WTC11 (cell line): ENCODE measurements at regions not wholly inside any gene's neighbourhood (a gene's known extent, or its start where the extent isn't known, plus 50 kb on each side); places are given as distances from the start of the nearest gene placed in this dataset.

ENCODE experiments used
- ATAC-seq: fragments of 200-7000 bp; cut with Tn5 transposase; 2 replicates; pipeline ENCODE4 v1.10.0; 2021; ENCODE audit warnings: mild to moderate bottlenecking, moderate library complexity
- CTCF ChIA-PET: fragments of 300-600 bp; sonication (Branson Sonifier 250); formaldehyde crosslinking; loops from one replicate; lab custom pipeline; 2021; ENCODE audit warnings: antibody characterized with exemption; lab: Charles Lee
- POLR2A ChIA-PET: fragments of 350-600 bp; sonication (Branson Sonifier 250); formaldehyde crosslinking; loops from one replicate; lab custom pipeline; 2021; ENCODE audit warnings: antibody characterized with exemption; lab: Charles Lee
- DNase-seq: peaks from one replicate; pipeline ENCODE4 v3.0.0; 2021; ENCODE audit warnings: low spot score
- H3K27ac Mint-ChIP-seq: 2 replicates; pipeline ENCODE4 v1.8.0; 2021; ENCODE audit warnings: mixed read lengths
- H3K27me3 Mint-ChIP-seq: 2 replicates; pipeline ENCODE4 v1.8.0; 2021; ENCODE audit warnings: low read depth, mild to moderate bottlenecking, moderate library complexity, mixed read lengths
- H3K36me3 Mint-ChIP-seq: 2 replicates; pipeline ENCODE4 v1.8.0; 2021; ENCODE audit warnings: mixed read lengths
- H3K4me1 Mint-ChIP-seq: 2 replicates; pipeline ENCODE4 v1.8.0; 2022; ENCODE audit warnings: mixed read lengths
- H3K4me3 Mint-ChIP-seq: 2 replicates; pipeline ENCODE4 v1.8.0; 2021; ENCODE audit warnings: mild to moderate bottlenecking, moderate library complexity, mixed read lengths
- H3K9me3 Mint-ChIP-seq: 2 replicates; pipeline ENCODE4 v1.8.0; 2021; ENCODE audit warnings: mixed read lengths
- CBFB ChIP-seq: sonication (generic); formaldehyde crosslinking; IDR thresholded peaks from 2 replicates; pipeline ENCODE4 v1.8.1; 2022; ENCODE audit warnings: mild to moderate bottlenecking, low read depth, missing genetic modification reagents
- CREB1 ChIP-seq: sonication (generic); formaldehyde crosslinking; IDR thresholded peaks from 2 replicates; pipeline ENCODE4 v1.8.0; 2023; ENCODE audit warnings: mild to moderate bottlenecking, missing genetic modification reagents
- EMX1 ChIP-seq: fragments of 250-450 bp; sonication (Bioruptor Pico); IDR thresholded peaks from 2 replicates; pipeline ENCODE4 v1.8.0; 2021; ENCODE audit warnings: mild to moderate bottlenecking
- HMGA2 ChIP-seq: fragments of 250-450 bp; sonication (Bioruptor Pico); IDR thresholded peaks from 2 replicates; pipeline ENCODE4 v1.4.0; 2021; ENCODE audit warnings: mild to moderate bottlenecking, moderate library complexity
- JAZF1 ChIP-seq: fragments of 250-450 bp; sonication (Bioruptor Pico); IDR thresholded peaks from 2 replicates; pipeline ENCODE4 v1.9.0; 2021; ENCODE audit warnings: moderate library complexity, mild to moderate bottlenecking, inconsistent platforms
- NR1H2 ChIP-seq: sonication (generic); formaldehyde crosslinking; IDR thresholded peaks from 2 replicates; pipeline ENCODE4 v1.9.0; 2021; ENCODE audit warnings: mild to moderate bottlenecking, moderate library complexity, missing genetic modification reagents
- TEAD1 ChIP-seq: sonication (generic); formaldehyde crosslinking; IDR thresholded peaks from 2 replicates; pipeline ENCODE4 v1.8.0; 2022; ENCODE audit warnings: mild to moderate bottlenecking, missing genetic modification reagents
- TP53 ChIP-seq: sonication (generic); formaldehyde crosslinking; IDR thresholded peaks from 2 replicates; pipeline ENCODE4 v1.8.1; 2023; ENCODE audit warnings: mild to moderate bottlenecking, missing genetic modification reagents
- ZNF219 ChIP-seq: sonication (generic); formaldehyde crosslinking; IDR thresholded peaks from 2 replicates; pipeline ENCODE4 v1.8.0; 2023; ENCODE audit warnings: missing genetic modification reagents, mild to moderate bottlenecking, borderline replicate concordance
- ZNF232 ChIP-seq: sonication (generic); formaldehyde crosslinking; IDR thresholded peaks from 2 replicates; pipeline ENCODE4 v1.8.0; 2022; ENCODE audit warnings: mild to moderate bottlenecking, missing genetic modification reagents
- TF ChIP-seq, protein P1 (sequence below): sonication (generic); formaldehyde crosslinking; IDR thresholded peaks from 2 replicates; pipeline ENCODE4 v1.8.0; 2022; ENCODE audit warnings: mild to moderate bottlenecking, missing genetic modification reagents
- TF ChIP-seq, protein P2 (sequence below): fragments of 250-450 bp; sonication (Bioruptor Pico); IDR thresholded peaks from 2 replicates; pipeline ENCODE4 v1.8.0; 2021; ENCODE audit warnings: mild to moderate bottlenecking
- TF ChIP-seq, protein P3 (sequence below): sonication (generic); formaldehyde crosslinking; IDR thresholded peaks from 2 replicates; pipeline ENCODE4 v1.8.1; 2022; ENCODE audit warnings: mild to moderate bottlenecking, missing genetic modification reagents, moderate library complexity, borderline replicate concordance
- TF ChIP-seq, protein P4 (sequence below): sonication (generic); formaldehyde crosslinking; IDR thresholded peaks from 2 replicates; pipeline ENCODE4 v1.8.1; 2022; ENCODE audit warnings: low read depth, mild to moderate bottlenecking, moderate library complexity, missing genetic modification reagents, borderline replicate concordance
- TF ChIP-seq, protein P5 (sequence below): sonication (generic); formaldehyde crosslinking; IDR thresholded peaks from 2 replicates; pipeline ENCODE4 v1.8.0; 2022; ENCODE audit warnings: mild to moderate bottlenecking, missing genetic modification reagents
- TF ChIP-seq, protein P6 (sequence below): sonication (generic); formaldehyde crosslinking; IDR thresholded peaks from 2 replicates; pipeline ENCODE4 v1.8.1; 2023; ENCODE audit warnings: mild to moderate bottlenecking, moderate library complexity, missing genetic modification reagents

DNA sequence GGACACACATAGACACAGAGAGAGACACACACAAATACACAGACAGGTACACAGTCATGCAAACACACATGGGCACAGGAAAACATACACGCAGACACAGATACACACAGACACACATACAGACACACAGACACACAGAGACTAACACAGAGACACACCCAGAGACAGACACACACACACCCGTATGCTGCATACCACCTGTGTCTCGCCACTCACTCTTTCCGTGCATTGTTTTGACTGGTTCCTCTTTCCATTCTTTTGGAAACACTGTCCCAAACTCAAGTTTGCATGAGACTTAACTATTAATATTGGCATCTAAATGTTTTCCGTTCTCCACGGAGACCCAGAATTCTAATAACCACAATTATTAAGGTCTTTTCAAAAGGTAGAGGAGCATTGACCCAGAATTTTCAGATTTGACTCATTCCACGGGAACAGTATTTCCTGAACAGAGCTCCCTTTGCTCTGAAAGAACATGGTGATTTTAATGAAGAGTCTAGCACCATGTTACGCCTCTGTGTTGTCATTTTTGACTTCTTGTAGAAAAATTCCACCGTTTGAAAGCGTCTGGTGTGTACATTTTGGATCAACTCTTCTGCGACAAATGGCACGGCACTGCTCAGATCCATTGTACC is 141.2 kb upstream of the RNF32 start:
- ChIA-PET POLR2A (no interaction called here), CTCF (interaction anchor here (0.9 kb wide), 1 partner anchor 901 kb away, joined by 3 read pairs; no protein-coding TSS in a partner anchor)
- no peak overlapping the region for H3K27ac Mint-ChIP-seq
- H3K27me3 Mint-ChIP-seq, result no peaks in the 10 kb centered on the region
- H3K36me3 Mint-ChIP-seq, result no peaks in the 10 kb centered on the region
- DNase-seq, result no peak
- no peak overlapping the region for H3K4me3 Mint-ChIP-seq
- no peaks in the 10 kb centered on the region for H3K4me1 Mint-ChIP-seq
- ATAC-seq, result no peak
- TF ChIP-seq HMGA2, result no peak
- no peak for TF ChIP-seq TP53 (CRISPR knock-in tag)
- no peak for TF ChIP-seq CREB1 (CRISPR knock-in tag)
- TF ChIP-seq, protein P1, sequence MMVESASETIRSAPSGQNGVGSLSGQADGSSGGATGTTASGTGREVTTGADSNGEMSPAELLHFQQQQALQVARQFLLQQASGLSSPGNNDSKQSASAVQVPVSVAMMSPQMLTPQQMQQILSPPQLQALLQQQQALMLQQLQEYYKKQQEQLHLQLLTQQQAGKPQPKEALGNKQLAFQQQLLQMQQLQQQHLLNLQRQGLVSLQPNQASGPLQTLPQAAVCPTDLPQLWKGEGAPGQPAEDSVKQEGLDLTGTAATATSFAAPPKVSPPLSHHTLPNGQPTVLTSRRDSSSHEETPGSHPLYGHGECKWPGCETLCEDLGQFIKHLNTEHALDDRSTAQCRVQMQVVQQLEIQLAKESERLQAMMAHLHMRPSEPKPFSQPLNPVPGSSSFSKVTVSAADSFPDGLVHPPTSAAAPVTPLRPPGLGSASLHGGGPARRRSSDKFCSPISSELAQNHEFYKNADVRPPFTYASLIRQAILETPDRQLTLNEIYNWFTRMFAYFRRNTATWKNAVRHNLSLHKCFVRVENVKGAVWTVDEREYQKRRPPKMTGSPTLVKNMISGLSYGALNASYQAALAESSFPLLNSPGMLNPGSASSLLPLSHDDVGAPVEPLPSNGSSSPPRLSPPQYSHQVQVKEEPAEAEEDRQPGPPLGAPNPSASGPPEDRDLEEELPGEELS, result no peak
- TF ChIP-seq, protein P2, sequence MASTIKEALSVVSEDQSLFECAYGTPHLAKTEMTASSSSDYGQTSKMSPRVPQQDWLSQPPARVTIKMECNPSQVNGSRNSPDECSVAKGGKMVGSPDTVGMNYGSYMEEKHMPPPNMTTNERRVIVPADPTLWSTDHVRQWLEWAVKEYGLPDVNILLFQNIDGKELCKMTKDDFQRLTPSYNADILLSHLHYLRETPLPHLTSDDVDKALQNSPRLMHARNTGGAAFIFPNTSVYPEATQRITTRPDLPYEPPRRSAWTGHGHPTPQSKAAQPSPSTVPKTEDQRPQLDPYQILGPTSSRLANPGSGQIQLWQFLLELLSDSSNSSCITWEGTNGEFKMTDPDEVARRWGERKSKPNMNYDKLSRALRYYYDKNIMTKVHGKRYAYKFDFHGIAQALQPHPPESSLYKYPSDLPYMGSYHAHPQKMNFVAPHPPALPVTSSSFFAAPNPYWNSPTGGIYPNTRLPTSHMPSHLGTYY (CRISPR knock-in tag), result no peak
- TF ChIP-seq NR1H2, result no peak
- no peak for TF ChIP-seq JAZF1 (CRISPR knock-in tag)
- no peak for TF ChIP-seq ZNF219
- TF ChIP-seq TEAD1 (CRISPR knock-in tag), result no peak
- TF ChIP-seq ZNF232 (CRISPR knock-in tag), result no peak
- TF ChIP-seq EMX1 (CRISPR knock-in tag), result no peak
- TF ChIP-seq, all 79 proteins: peak for 0
- H3K9me3 Mint-ChIP-seq, result peaks cover 5% of the 10 kb centered on the region; the same call in 1 of the 2 replicates

DNA sequence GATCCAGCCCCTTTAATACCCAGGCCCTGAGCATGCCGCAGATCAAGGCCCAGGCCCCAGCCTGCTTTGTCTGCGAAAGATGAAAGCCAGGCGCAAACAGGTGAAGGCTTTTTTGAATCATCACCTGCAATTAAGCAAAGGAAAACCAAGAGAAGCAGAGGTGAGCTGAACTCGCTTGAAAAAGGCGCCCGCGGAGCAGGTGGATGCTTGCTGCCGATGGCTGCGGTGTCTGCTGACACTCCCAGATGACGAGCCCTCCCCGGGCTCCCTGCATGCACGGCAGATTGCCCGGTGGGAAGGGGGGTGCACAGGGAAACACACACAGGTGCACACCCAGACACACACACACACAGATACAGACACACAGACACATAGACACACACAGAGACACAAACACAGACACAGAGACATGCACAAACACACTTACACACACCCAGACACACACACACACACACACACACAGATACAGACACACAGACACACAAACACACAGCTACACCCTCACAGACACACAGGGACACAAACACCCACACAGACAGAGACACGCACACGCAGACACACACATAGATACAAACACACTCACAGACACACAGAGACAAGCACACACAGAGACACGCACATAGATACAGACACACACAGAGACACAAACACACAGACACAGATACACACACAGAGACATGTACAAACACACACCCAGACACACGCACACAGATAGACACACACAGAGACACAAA is 142.6 kb upstream of the RNF32 start:
- no peak for ATAC-seq
- no peaks in the 10 kb centered on the region for H3K36me3 Mint-ChIP-seq
- DNase-seq, result no peak
- H3K4me1 Mint-ChIP-seq, result no peaks in the 10 kb centered on the region
- H3K4me3 Mint-ChIP-seq, result no peak overlapping the region
- no peaks in the 10 kb centered on the region for H3K27me3 Mint-ChIP-seq
- peaks cover 5% of the 10 kb centered on the region; the same call in 1 of the 2 replicates for H3K9me3 Mint-ChIP-seq
- no peak for TF ChIP-seq CBFB (CRISPR knock-in tag)
- no peak for TF ChIP-seq JAZF1 (CRISPR knock-in tag)
- TF ChIP-seq, protein P2 (CRISPR knock-in tag), result no peak
- TF ChIP-seq, protein P3, sequence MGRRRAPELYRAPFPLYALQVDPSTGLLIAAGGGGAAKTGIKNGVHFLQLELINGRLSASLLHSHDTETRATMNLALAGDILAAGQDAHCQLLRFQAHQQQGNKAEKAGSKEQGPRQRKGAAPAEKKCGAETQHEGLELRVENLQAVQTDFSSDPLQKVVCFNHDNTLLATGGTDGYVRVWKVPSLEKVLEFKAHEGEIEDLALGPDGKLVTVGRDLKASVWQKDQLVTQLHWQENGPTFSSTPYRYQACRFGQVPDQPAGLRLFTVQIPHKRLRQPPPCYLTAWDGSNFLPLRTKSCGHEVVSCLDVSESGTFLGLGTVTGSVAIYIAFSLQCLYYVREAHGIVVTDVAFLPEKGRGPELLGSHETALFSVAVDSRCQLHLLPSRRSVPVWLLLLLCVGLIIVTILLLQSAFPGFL (CRISPR knock-in tag), result no peak
- TF ChIP-seq, protein P4, sequence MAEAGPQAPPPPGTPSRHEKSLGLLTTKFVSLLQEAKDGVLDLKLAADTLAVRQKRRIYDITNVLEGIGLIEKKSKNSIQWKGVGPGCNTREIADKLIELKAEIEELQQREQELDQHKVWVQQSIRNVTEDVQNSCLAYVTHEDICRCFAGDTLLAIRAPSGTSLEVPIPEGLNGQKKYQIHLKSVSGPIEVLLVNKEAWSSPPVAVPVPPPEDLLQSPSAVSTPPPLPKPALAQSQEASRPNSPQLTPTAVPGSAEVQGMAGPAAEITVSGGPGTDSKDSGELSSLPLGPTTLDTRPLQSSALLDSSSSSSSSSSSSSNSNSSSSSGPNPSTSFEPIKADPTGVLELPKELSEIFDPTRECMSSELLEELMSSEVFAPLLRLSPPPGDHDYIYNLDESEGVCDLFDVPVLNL (CRISPR knock-in tag), result no peak
- TF ChIP-seq, protein P5, sequence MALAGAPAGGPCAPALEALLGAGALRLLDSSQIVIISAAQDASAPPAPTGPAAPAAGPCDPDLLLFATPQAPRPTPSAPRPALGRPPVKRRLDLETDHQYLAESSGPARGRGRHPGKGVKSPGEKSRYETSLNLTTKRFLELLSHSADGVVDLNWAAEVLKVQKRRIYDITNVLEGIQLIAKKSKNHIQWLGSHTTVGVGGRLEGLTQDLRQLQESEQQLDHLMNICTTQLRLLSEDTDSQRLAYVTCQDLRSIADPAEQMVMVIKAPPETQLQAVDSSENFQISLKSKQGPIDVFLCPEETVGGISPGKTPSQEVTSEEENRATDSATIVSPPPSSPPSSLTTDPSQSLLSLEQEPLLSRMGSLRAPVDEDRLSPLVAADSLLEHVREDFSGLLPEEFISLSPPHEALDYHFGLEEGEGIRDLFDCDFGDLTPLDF (CRISPR knock-in tag), result no peak
- TF ChIP-seq, protein P6, sequence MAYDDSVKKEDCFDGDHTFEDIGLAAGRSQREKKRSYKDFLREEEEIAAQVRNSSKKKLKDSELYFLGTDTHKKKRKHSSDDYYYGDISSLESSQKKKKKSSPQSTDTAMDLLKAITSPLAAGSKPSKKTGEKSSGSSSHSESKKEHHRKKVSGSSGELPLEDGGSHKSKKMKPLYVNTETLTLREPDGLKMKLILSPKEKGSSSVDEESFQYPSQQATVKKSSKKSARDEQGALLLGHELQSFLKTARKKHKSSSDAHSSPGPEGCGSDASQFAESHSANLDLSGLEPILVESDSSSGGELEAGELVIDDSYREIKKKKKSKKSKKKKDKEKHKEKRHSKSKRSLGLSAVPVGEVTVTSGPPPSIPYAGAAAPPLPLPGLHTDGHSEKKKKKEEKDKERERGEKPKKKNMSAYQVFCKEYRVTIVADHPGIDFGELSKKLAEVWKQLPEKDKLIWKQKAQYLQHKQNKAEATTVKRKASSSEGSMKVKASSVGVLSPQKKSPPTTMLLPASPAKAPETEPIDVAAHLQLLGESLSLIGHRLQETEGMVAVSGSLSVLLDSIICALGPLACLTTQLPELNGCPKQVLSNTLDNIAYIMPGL (CRISPR knock-in tag), result no peak
- no peak overlapping the region for H3K27ac Mint-ChIP-seq
- ChIA-PET POLR2A (no interaction called here), CTCF (no interaction called here)
